GM21786 (cell line): ENCODE measurements at regions not wholly inside any gene's neighbourhood (a gene's known extent, or its start where the extent isn't known, plus 50 kb on each side); places are given as distances from the start of the nearest gene placed in this dataset.

Source experiments
- ATAC-seq: cut with Tn5 transposase; IDR thresholded peaks from one replicate; pipeline ENCODE4 v1.9.1; 2021; ENCODE audit not compliant: unreplicated experiment

DNA sequence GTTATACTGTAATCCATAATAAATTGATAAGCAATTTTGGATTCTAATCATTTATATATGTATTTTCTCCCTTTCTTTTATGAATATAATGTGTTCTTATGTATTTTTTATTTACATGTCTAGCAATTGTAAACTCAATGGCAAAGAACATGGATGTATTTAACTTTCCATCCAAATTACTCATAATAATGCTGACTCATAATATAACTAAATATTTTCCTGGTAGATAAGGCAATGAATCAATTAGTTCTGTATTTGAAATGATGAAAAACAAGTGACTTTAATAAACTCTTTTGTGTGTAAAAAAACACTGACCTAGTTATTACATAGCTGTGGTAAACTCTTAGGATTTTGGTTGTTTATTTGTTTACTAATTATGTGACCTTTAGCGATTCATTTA is 211.2 kb downstream of the DTHD1 start:
- no peak for ATAC-seq

DNA sequence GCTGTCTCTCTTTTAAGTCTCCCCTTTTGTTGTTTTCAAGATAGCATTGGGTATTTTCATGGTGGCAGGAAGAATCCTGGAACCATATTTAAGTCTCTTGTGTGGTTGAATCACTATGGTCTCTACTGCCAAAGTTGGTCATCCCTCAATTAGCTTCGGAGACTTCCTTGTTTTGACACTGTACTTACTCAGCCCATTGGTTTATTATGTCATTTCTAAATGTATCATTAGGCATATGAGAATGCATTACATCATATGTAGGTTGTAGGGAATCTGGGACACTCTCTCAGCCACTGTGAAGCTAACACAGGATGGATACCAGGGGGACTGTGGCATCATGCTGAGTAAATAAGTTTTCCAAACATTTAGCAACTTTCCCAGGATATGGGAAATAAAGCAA is 211.8 kb downstream of the DTHD1 start:
- ATAC-seq: no peak

DNA sequence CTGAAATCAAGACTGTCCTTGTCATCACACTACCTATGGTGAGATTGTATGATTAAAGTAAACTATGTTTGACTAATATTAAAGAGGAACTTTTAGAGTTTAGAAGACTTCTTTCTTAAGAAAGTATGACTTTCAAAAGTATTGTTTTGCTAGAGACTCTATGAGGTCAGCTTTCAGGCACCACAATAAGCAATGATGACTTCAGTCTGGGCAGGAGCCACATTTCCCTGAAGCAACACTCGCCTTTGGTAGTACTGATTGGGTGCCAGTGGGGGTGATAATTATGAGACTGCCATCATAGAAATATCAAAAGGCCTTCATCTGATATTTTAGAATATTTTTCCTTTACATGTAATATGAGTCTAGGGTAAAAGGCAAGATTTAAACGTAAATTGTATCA is 212.6 kb downstream of the DTHD1 start:
- ATAC-seq: no peak

DNA sequence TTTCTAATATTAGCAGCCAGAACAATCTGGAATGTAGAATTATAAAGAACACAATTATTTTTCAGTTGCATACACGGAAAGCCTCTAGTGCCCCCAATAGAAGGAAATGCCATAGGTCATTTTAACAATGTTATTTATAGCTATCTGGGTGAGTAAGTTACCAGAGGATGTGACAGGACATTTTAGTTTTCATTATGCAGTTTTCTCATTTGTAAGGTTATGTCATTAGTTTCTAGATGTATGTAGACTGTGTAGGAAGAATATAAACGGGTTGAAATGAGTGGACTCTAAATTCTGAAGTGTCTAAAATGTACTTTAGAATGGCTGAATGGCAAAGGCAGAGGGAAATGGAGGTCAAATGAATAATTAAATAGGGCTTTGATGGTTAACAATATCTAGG is 213.3 kb downstream of the DTHD1 start:
- no peak for ATAC-seq

DNA sequence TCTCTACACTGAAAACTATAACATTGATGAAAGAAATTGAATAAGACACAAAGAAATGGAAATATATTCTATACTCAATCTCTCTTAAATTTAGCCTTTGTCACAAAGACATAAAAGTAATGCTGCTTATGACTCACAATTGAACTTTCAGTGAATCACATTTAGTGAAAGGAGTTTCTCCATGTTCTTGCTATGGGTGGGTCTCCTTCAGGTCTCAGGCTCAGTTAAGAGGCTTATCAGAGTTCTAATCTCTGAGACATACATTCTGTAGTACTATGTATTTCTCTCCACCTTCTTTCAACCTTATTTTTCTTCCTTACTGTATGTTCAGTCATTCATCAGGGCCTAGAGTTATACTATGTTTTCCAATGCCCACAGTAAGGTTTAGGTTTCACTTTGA is 220.9 kb downstream of the DTHD1 start:
- ATAC-seq: no peak

DNA sequence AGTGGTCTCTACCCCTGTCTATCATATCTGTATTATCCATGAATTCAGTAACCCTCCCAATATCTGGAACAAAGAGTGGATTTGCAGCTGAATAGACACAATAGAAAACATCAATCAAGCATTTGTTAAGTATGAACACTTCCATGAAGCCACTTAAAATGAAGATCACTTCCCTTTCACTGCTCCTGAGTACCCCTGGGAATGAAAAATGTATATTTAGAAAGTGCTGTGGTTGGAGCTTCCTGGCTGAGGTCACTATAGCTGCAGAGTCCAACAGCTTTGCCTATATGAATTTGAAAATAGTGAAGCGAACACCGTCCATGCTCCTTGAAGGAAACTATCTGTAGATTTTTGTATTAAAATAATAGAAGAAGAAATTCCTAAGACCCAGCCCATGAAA is 227.0 kb downstream of the DTHD1 start:
- no peak for ATAC-seq

DNA sequence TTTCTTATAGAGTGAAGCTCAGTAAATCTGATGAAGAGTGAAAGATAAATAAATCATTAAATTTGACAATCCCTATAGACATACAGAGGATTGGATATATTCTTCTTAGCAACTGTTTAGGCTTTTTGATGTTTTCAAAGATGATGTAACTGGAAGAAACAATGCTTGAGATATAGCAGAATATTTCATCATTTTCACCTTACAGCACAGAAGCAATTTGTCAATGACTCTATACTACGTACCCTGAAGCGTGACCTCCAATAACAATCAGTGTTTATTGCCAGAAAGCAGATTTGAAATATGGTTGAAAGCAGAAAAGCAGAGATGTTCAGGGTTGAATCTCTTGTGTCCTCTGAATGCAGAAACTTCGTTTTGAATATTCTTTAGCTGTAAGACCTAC is 228.4 kb downstream of the DTHD1 start:
- no peak for ATAC-seq

DNA sequence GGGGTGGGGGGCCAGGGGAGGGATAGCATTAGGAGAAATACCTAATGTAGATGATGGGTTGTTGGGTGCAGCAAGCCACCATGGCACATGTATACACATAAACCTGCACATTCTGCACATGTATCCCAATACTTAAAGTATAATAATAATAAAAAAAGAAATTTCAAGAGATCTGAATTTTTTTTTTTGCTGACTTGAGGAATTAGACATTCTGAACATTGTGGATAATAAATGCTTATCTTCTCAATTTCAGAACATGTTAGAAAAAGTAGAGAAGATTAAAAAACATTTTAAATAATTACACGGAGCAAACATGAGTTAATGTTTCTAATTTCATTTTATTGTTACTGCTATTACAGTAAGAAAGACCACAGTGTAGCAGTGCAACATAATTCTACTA is 230.4 kb downstream of the DTHD1 start:
- ATAC-seq: no peak

DNA sequence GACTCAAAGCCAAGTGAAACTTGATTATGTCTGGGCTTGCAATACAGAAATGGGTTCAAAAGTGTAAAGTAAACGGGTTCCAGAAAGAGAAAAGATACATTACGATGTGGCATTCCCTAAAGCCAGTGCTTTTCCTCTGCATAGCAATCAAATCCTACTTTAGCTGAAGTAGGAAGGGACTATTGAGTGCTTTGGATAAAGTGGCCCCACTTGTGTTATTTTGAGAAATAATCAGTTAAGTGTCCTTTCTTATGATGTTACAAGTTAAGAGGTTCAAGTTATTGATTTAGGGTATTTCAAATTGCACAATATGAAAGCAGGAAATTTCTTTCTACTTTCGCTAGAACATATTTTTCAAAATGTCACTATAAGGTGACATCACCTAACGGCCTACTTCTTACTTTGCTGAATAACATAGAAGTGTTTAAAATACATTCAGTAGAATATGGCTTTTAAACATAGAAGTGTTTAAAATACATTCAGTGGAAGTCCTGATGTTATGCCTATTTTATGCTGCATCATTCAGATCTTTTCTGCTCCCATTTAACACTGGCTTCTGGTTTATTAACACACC is 235.2 kb downstream of the DTHD1 start:
- ATAC-seq: no peak

DNA sequence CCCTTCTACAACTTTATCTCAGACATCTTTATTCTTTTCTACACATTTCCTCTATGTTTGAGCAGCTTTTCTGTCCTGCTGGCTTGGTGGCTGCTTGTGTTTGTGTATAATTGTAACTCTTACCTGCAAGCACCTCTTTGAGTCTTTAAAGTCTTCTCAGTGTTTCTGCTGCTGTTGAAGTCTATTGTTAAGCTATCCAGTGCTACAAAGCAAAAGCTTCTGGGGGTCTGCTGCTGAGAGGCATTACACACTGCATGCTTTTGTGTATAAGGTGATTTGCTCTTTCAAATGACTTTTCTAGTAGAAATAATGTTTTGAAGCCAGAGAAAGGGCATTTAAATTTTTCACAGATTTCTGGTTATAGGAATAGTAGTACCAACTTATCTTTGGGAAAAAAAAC is 241.8 kb downstream of the DTHD1 start:
- no peak for ATAC-seq

DNA sequence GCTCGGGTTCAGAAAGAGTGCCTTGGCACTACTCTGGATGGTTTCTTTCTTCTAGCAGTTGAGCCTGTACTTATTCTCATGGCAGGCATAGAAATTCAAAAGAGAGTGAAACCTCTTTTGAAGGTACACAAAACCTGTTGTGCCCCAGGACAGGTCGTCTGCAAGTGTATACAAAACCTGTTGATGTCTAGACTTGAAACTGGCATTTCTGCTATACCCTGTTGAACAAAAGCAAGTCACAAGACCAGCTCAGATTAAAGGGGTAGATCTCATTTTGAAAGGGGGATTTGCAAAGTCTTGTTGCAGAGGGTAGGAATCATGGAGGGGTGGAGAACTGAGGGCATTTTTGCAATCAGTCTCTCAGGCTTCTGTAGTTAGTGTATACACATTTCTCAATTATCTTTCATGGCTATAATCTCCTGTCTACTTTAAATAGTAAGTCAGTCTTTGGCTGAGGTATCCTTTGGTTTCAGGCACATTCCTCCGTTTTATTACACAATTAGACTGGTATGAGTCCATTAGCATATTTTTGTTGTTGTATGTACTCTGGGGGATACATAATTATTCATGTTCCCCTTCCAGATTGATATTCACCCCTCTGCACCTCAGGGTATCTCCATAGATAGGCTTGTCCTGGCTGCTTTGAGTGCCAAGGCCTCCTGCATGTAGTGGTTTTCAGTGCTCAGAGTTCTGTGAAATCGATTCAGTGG is 251.4 kb downstream of the DTHD1 start:
- ATAC-seq: no peak

DNA sequence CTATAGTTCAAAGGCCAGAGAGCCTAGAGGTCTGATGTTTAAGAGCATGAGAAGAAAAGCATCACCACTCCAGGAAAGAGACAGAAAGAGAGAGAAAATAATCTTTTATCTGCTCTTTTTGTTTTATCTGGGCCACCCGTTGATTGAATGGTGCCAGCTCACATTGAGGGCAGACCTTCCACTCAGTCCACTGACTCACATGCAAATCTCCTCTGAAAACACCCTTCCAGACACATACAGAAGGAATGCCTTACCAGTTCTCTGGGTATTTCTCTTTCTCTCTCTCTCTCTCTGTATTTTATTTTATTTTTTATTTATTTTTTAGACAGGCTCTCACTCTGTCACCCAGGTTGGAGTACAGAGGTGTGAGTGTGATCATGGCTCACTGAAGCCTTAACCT is 252.5 kb downstream of the DTHD1 start:
- ATAC-seq: no peak

DNA sequence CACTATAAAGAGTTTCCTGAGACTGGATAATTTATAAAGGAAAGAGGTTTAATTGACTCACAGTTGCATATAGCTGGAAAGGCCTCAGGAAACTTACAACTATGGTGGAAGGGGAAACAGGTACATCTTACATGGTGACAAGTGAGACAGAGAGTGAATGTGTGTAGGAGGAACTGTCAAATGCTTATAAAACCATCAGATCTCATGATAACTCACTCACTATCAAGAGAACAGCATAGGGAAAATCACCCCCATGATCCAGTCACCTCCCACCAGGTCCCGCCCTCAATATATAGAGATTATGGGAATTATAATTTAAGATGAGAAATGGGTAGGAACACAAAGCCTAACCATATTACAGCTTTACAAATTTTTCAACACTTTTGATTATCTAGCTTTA is 266.0 kb downstream of the DTHD1 start:
- ATAC-seq: no peak

DNA sequence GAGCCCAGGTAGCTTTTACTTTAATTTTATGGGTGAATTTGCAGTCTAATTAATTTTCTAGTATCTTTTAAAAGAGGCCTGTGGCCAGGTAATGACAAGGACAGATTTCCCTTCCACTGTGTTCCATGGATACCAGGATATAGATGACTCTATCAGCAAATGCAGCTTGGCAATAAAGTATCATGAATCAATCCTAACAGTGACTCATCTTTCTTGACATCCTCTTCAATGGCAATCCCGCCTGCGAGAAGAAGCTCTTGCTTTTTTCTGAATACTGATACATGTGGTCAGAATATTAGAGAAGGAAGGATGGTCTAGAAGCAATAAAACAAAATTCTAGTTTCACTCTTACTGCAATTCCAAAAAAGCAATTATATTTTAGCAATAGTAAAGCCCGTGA is 267.8 kb downstream of the DTHD1 start:
- no peak for ATAC-seq

DNA sequence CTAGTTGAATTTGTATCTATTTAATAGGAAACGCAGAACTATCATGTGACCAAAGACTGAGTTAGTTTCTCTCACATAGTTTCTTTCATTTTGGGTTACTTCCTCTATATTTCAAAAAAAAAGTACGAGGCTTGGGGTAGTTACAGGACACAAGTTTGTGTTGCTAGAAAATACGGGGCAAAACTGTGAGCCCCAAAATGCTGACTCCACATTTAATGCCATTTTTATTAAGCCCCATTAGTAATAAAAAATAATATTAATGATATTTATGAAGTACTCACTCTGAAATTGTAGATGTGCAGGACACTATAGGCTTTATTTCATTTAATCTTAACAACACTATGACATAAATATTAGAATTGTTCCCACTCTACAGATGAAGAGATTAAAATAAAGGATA is 268.6 kb downstream of the DTHD1 start:
- ATAC-seq: no peak

DNA sequence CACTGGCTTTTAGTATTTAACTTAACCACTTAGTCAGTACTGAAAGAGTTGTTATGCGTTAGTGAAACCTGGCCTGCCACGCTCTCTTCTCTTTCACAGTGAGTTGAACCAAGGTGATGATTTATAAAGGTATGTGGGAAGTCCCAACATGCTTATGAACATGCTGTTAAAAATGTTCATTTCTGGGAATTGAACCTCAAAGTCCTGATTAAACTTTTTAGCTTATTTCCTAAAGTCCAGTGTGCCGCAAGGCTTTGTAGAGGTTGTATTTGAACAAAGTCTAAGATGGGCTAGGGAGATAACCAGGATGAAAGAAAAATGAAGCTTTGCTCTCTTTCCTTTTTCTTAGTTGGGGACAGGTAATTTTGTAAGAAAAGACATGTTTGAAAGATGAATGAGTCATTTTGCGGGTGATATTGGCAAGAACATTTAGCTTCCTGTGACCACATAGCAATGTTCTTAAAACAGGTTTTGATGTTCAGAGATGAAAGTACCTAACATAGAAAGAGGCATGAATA is 270.3 kb downstream of the DTHD1 start:
- ATAC-seq: peak; percentile 89

DNA sequence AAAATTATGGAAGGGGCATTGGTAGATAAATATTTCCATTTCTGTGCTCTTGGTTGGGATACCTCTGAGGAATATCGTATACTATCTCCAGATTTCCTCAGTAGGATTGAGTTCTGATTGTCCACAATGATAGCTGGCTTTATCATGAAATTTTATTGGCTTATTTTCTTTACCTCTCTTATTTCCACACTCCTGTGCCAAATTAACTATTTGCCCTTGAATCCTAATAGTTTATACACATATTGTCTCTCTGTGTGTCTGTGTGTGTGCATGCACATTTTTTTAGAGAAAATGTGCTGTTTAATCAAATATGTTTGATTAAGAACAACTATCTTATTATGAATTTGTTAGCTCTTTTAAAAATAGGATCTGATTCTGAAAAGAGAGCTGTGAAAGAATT is 271.6 kb downstream of the DTHD1 start:
- no peak for ATAC-seq

DNA sequence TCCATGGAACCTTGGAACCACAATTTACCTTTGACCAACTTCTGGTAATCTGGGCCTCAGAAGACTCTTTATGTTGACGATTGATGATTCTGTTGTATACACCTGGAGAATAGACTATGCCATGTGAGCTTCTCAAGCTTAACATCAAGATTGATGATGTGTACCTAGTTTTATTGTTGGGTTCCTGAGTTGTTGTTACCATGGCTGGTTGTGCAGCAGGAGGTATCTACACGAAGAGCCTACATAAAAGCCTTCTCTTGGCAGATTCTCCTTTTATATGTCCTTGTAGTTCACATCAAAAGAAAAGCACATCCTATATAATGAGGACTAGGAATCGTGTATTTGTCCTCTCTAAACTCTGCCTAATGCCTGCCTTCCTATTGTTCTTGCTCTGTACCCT is 272.0 kb downstream of the DTHD1 start:
- ATAC-seq: no peak

DNA sequence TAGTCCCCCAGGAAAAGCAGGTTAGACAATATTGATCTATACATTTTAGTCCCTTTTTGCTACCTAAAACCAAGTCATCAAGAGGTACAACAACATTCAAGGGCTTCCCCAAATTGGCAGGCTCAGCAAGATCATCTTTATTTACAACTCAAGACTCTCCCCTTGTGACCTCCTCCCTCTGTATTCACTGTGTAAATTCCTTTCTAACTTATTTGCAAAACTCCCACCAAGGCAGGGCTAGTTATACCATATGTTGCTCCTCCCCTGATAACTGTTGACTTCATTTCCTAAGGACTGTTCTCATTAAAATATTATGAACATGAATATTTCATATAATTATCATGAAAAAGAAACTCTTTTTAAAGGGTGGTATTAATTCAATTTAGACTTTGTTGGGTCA is 275.6 kb downstream of the DTHD1 start:
- no peak for ATAC-seq

DNA sequence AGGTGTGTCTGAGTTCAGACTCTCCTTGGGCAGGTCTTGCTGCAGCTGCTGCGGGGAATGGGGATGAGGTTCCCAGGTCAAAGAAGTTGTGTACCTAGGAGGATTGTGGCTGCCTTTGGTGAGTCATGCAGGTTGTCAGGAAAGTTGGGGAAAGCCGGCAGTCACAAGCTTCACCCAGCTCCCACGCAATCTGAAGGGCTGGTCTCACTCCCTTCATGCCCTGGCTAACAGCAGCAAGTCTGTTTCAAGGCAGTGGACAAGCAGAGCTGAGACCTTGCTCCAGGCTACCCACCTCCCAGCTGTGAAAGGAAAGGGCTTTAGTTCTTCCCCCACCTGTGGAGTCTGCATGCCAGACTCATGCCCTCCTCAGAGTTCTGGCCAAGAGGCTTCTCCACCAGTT is 287.2 kb downstream of the DTHD1 start:
- ATAC-seq: no peak

DNA sequence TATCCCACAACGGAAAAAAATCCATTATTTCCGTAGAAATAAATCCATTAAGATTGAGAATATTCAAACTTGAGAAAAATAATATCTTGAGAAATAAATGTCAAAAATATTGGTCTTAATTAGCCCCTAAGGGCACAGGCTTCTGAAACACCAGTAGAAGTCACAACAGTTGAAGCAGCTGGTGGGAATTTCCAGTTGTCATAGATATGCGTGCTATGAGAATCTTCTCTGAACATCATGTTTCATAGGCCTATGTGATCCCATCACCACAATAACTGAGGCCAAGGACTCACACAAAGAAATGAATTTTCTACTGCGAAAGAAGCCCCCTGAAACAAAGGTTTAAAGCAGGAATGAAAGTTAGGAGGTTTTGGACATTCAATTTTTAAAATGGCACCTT is 292.0 kb downstream of the DTHD1 start:
- ATAC-seq: no peak

DNA sequence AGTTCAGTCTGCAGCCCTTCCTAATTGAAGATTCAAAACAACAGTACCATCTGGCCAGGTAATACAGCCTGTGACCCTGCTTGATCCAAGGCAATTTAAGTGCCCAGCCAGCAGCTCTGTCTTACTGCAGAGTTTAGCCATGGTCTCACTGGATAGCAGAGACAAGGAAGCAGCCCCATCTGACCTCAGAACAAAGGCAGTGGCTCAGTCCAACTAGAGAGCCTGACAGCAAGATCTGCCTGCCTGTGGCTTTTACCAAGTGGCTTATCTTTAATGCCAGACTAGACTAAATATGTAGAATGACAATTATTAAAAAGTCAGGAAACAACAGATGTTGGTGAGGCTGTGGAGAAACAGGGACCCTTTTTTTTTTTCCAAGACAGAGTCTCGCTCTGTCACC is 293.4 kb downstream of the DTHD1 start:
- no peak for ATAC-seq

DNA sequence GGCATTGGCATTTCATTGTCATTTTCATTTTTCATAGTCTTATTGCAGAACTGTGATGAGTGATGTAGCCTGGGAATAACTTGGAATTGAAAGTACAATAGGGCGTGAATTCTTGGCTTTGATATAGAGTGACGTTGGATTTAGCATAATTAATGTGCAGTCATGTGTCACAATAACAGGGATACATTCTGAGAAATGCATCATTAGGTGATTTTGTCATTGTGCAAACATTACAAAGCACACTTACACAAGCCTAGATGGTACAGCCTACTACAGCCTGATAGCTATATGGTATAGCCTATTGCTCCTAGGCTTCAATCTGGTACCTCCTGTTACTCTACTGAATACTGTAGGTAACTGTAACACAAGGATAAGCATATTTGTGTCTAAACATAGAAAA is 300.8 kb downstream of the DTHD1 start:
- no peak for ATAC-seq
